ENCODE measurements at regions not wholly inside any gene's neighbourhood (a gene's known extent, or its start where the extent isn't known, plus 50 kb on each side); places are given as distances from the start of the nearest gene placed in this dataset.

DNA sequence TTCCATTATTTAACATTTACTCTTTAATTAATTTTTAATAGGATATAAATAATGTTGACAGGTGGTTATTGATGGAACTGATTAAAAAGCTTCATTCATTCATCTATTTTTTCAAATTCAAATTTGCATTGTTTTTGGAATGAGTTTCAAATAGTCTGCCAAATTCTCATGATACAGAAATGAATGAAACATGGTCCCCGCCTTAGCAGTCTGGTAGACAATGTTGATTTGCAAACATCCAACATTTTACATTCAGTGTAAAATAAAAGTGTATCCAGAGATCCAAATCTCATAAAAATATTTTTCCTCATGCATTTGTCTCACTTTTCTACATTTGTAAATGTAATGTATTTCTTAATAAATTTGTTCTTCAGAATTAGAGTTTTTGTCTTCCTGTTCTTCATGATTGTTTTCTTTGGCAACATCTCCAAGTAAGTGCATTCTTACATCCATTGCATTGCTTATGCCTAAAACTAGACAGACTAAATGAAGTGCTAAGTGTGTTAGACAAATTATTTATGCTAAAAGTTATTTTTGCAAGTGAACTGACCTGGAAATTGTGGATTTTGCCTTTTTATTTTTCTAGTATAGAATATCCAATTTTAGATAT is 142.3 kb downstream of the PCDH18 start:
- Histone ChIP-seq H3K18ac (ENCODE audit: low read depth, low read length) (no peak overlapping the region), H3K4ac (ENCODE audit: low read depth, low read length) (no peak overlapping the region), H3K27ac (ENCODE audit: insufficient read depth, low read length) (no peak overlapping the region), H2BK20ac (ENCODE audit: low read depth, low read length) (no peak overlapping the region), H2AK5ac (ENCODE audit: low read depth, low read length) (no peak overlapping the region), H2AFZ (replicated peaks; ENCODE audit: low read length, poor library complexity) (no peak overlapping the region), H3K79me1 (ENCODE audit: low read depth in 1 of 2, low read length in 2 of 2) (no peaks in the 10 kb centered on the region), H2BK5ac (ENCODE audit: low read depth, low read length, poor library complexity, severe bottlenecking) (no peak overlapping the region), H3K9me1 (ENCODE audit: insufficient read depth, low read length) (no peaks in the 10 kb centered on the region; the same call in 1 of the 2 replicates), H2BK15ac (ENCODE audit: low read depth, low read length) (no peak overlapping the region), H4K5ac (ENCODE audit: low read depth, low read length) (no peak overlapping the region), H3K9ac (ENCODE audit: low read depth, low read length) (no peak overlapping the region), H2BK120ac (ENCODE audit: low read depth, low read length) (no peak overlapping the region), H4K91ac (ENCODE audit: insufficient read depth, low read depth, low read length) (no peak overlapping the region), H3K23ac (ENCODE audit: low read depth, low read length) (no peak overlapping the region), H3K4me2 (ENCODE audit: low read depth, low read length) (no peak overlapping the region), H3K56ac (ENCODE audit: extremely low read depth, insufficient read depth, low read length) (no peak overlapping the region), H3K27me3 (ENCODE audit: control insufficient read depth, insufficient read depth, low read length) (no peaks in the 10 kb centered on the region), H3K36me3 (ENCODE audit: control insufficient read depth, insufficient read depth, low read length) (no peaks in the 10 kb centered on the region), H4K8ac (ENCODE audit: low read depth in 2 of 2, low read length in 2 of 2) (no peak overlapping the region), H3K14ac (replicated peaks; ENCODE audit: low read depth, low read length) (no peak overlapping the region), H4K20me1 (ENCODE audit: insufficient read depth, low read length) (no peaks in the 10 kb centered on the region), H3K4me1 (ENCODE audit: control insufficient read depth, insufficient read depth, low read length) (no peaks in the 10 kb centered on the region), H2AK9ac (replicated peaks; ENCODE audit: low read depth, low read length, poor library complexity) (no peak overlapping the region), H3K4me3 (ENCODE audit: insufficient read depth, low read depth, low read length) (no peak overlapping the region), H3K9me3 (ENCODE audit: control insufficient read depth, insufficient read depth, low read length) (no peaks in the 10 kb centered on the region)
- in situ Hi-C loops (cut with MboI; ENCODE audit: low sequenced_read_pairs) = no loop called here
- intact Hi-C loops (cut with micrococcal nuclease) = no loop called here
- dilution Hi-C loops (cut with HindIII; ENCODE audit: low sequenced_read_pairs, unreplicated experiment) = no loop called here
- DNase-seq = peak; percentile 57
- TF ChIP-seq BHLHE40 (IDR thresholded peaks at IDR 0.05; ENCODE audit: low read depth, low read length) (no peak), MXI1 (IDR thresholded peaks at IDR 0.05; ENCODE audit: borderline replicate concordance, low read depth, low read length) (no peak), NFE2L2 (IDR thresholded peaks at IDR 0.05; ENCODE audit: low read depth, low read length) (no peak), CHD1 (IDR thresholded peaks at IDR 0.05; ENCODE audit: low read depth, low read length) (no peak), POLR2A (IDR thresholded peaks at IDR 0.05; ENCODE audit: low read depth, low read length) (no peak), MAZ (IDR thresholded peaks at IDR 0.05; ENCODE audit: borderline replicate concordance, low read depth, low read length) (no peak), CEBPB (IDR thresholded peaks at IDR 0.05; ENCODE audit: low read depth, low read length) (no peak), RCOR1 (IDR thresholded peaks at IDR 0.05; ENCODE audit: insufficient replicate concordance, low read length) (no peak), RFX5 (IDR thresholded peaks at IDR 0.05; ENCODE audit: low read depth, low read length) (no peak)
- TF ChIP-seq, protein P1, sequence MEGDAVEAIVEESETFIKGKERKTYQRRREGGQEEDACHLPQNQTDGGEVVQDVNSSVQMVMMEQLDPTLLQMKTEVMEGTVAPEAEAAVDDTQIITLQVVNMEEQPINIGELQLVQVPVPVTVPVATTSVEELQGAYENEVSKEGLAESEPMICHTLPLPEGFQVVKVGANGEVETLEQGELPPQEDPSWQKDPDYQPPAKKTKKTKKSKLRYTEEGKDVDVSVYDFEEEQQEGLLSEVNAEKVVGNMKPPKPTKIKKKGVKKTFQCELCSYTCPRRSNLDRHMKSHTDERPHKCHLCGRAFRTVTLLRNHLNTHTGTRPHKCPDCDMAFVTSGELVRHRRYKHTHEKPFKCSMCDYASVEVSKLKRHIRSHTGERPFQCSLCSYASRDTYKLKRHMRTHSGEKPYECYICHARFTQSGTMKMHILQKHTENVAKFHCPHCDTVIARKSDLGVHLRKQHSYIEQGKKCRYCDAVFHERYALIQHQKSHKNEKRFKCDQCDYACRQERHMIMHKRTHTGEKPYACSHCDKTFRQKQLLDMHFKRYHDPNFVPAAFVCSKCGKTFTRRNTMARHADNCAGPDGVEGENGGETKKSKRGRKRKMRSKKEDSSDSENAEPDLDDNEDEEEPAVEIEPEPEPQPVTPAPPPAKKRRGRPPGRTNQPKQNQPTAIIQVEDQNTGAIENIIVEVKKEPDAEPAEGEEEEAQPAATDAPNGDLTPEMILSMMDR (conservative IDR thresholded peaks at IDR 0.05; ENCODE audit: low read depth, low read length) = no peak
- ATAC-seq (ENCODE audit: low read depth) = no peak; the same call in 1 of the 2 replicates
- no TSS peak for BruUV-seq (replicated peaks)
- POLR2A ChIA-PET (ENCODE audit: unreplicated experiment) = no interaction called here
- CTCF ChIA-PET = no interaction called here
- no CpG with 5 or more reads among the region's 1 CpG for WGBS, 2 experiments (ENCODE audit: extremely low coverage in 2 of 2, insufficient read length in 1 of 2)

Data from IMR-90 (cell line).